ENCODE measurements at regions not wholly inside any gene's neighbourhood (a gene's known extent, or its start where the extent isn't known, plus 50 kb on each side); places are given as distances from the start of the nearest gene placed in this dataset.

DNA sequence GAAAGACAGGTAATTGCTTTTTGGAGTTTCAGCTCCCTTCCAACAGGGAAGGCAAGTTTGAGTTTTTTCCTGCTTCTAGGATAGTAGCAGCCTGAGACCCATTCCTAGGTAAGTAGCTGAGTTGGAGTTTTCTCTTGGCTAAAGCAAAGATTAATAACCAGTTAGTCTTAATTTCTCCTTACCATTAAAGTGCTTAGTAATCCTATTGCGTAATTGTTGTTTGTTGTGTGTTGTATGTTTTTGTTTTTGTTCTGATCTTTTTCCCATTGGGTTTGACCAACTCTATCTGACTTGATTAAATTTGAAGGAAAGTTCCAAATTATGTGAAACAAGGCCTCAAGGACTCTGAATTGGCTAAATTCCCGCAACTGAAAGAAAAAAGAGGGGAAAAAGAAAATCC, 83.5 kb downstream of the TBX22 start (continued):
- TF ChIP-seq, protein P1, sequence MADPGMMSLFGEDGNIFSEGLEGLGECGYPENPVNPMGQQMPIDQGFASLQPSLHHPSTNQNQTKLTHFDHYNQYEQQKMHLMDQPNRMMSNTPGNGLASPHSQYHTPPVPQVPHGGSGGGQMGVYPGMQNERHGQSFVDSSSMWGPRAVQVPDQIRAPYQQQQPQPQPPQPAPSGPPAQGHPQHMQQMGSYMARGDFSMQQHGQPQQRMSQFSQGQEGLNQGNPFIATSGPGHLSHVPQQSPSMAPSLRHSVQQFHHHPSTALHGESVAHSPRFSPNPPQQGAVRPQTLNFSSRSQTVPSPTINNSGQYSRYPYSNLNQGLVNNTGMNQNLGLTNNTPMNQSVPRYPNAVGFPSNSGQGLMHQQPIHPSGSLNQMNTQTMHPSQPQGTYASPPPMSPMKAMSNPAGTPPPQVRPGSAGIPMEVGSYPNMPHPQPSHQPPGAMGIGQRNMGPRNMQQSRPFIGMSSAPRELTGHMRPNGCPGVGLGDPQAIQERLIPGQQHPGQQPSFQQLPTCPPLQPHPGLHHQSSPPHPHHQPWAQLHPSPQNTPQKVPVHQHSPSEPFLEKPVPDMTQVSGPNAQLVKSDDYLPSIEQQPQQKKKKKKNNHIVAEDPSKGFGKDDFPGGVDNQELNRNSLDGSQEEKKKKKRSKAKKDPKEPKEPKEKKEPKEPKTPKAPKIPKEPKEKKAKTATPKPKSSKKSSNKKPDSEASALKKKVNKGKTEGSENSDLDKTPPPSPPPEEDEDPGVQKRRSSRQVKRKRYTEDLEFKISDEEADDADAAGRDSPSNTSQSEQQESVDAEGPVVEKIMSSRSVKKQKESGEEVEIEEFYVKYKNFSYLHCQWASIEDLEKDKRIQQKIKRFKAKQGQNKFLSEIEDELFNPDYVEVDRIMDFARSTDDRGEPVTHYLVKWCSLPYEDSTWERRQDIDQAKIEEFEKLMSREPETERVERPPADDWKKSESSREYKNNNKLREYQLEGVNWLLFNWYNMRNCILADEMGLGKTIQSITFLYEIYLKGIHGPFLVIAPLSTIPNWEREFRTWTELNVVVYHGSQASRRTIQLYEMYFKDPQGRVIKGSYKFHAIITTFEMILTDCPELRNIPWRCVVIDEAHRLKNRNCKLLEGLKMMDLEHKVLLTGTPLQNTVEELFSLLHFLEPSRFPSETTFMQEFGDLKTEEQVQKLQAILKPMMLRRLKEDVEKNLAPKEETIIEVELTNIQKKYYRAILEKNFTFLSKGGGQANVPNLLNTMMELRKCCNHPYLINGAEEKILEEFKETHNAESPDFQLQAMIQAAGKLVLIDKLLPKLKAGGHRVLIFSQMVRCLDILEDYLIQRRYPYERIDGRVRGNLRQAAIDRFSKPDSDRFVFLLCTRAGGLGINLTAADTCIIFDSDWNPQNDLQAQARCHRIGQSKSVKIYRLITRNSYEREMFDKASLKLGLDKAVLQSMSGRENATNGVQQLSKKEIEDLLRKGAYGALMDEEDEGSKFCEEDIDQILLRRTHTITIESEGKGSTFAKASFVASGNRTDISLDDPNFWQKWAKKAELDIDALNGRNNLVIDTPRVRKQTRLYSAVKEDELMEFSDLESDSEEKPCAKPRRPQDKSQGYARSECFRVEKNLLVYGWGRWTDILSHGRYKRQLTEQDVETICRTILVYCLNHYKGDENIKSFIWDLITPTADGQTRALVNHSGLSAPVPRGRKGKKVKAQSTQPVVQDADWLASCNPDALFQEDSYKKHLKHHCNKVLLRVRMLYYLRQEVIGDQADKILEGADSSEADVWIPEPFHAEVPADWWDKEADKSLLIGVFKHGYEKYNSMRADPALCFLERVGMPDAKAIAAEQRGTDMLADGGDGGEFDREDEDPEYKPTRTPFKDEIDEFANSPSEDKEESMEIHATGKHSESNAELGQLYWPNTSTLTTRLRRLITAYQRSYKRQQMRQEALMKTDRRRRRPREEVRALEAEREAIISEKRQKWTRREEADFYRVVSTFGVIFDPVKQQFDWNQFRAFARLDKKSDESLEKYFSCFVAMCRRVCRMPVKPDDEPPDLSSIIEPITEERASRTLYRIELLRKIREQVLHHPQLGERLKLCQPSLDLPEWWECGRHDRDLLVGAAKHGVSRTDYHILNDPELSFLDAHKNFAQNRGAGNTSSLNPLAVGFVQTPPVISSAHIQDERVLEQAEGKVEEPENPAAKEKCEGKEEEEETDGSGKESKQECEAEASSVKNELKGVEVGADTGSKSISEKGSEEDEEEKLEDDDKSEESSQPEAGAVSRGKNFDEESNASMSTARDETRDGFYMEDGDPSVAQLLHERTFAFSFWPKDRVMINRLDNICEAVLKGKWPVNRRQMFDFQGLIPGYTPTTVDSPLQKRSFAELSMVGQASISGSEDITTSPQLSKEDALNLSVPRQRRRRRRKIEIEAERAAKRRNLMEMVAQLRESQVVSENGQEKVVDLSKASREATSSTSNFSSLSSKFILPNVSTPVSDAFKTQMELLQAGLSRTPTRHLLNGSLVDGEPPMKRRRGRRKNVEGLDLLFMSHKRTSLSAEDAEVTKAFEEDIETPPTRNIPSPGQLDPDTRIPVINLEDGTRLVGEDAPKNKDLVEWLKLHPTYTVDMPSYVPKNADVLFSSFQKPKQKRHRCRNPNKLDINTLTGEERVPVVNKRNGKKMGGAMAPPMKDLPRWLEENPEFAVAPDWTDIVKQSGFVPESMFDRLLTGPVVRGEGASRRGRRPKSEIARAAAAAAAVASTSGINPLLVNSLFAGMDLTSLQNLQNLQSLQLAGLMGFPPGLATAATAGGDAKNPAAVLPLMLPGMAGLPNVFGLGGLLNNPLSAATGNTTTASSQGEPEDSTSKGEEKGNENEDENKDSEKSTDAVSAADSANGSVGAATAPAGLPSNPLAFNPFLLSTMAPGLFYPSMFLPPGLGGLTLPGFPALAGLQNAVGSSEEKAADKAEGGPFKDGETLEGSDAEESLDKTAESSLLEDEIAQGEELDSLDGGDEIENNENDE (IDR thresholded peaks at IDR 0.05; ENCODE audit: insufficient replicate concordance, low read length), result no peak
- TF ChIP-seq NANOG (IDR thresholded peaks at IDR 0.05; ENCODE audit: insufficient read depth, low read depth, low read length, poor library complexity, severe bottlenecking) (no peak), YY1 (IDR thresholded peaks at IDR 0.05; ENCODE audit: low read depth, low read length) (no peak), EGR1 (IDR thresholded peaks at IDR 0.05; ENCODE audit: borderline replicate concordance, low read depth, low read length) (no peak), TBP (IDR thresholded peaks at IDR 0.05; ENCODE audit: low read depth, low read length) (no peak), CTBP2 (IDR thresholded peaks at IDR 0.05; ENCODE audit: borderline replicate concordance, insufficient read depth, insufficient read length, low read length) (no peak)
